MM.1S (cell line): ENCODE measurements at regions not wholly inside any gene's neighbourhood (a gene's known extent, or its start where the extent isn't known, plus 50 kb on each side); places are given as distances from the start of the nearest gene placed in this dataset.

ENCODE experiments used
- CTCF ChIP-seq: fragments of 300-600 bp; sonication (generic); IDR thresholded peaks from 2 replicates; pipeline ENCODE4 v1.5.1; 2016; ENCODE audit warnings: antibody characterized with exemption, low read length, mixed read lengths
- EZH2 ChIP-seq: fragments of 300-600 bp; sonication (generic); optimal IDR thresholded peaks from 2 replicates; pipeline ENCODE3; 2017; ENCODE audit warnings: low read depth, mild to moderate bottlenecking, antibody characterized with exemption, low read length, mixed read lengths
- EZH2phosphoT487 ChIP-seq: fragments of 300-600 bp; sonication (generic); IDR thresholded peaks from 2 replicates; pipeline ENCODE4 v1.6.1; 2018; ENCODE audit warnings: antibody characterized with exemption, low read length

- no peak for TF ChIP-seq CTCF
- no peak for TF ChIP-seq EZH2
- no peak for TF ChIP-seq EZH2phosphoT487
Observed at GRCh38 chr18:76567835-76568445, 72.9 kb upstream of the ZNF516 start.
